ENCODE measurements at regions not wholly inside any gene's neighbourhood (a gene's known extent, or its start where the extent isn't known, plus 50 kb on each side); places are given as distances from the start of the nearest gene placed in this dataset.

DNA sequence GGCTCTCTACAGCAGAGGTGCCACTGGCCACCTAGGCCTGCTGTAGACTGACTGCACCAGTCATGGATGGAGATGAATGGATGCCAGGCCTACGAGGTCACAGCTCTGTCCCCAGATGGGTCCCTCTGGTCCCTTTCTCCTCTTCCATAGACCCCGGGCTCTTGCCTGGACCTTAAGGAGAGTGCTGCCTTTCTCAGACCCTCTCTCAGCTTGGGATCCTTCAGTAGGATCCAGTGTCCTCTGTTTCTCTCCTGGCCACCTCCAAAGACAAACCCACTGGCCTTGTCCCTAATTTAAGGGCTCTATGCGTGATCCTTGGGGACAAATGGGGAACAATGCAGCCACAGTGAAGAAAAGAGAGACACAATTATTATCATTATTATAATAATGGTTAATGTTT is 189.3 kb upstream of the C16orf82 start:
- DNase-seq (ENCODE audit: low read depth): no peak

DNA sequence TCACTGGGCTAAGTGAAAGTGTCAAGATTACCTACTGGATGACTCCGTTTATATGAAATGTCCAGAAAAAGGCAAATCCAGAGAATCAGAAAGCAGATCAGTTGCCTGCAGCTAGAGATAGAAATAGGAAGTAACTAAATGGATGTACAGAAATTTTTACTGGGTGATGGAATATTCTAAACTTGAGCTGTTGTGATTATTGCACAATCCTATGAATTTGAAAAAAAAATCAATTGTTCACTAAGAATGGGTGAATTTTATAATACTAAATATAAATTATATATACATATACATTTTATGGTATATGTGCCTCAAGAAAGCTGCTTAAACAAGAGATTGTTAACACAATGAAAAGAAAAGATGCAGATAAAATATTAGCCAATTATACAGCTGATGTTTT is 181.1 kb upstream of the C16orf82 start:
- DNase-seq (ENCODE audit: low read depth): no peak

DNA sequence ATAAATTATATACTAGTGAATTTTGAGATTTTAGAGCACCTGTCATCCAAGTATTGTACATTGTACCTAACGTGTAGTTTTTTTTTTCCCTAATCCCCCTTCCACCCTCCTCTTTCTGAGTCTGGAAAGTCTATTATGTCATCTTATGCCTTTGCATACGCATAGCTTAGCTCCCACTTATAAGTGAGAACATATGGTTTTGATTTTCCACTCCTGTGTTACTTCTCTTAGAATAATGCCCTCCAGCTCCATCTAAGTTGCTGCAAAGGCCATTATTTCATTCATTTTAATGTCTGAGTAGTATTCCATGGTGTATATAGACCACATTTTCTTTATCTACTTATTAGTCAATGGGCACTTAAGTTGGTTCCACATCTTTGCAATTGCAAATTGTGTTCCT is 177.0 kb upstream of the C16orf82 start:
- no peak for DNase-seq (ENCODE audit: low read depth)

- no peak for DNase-seq (ENCODE audit: low read depth)
Observed at GRCh38 chr16:26898200-26898599, 168.5 kb upstream of the C16orf82 start.

DNA sequence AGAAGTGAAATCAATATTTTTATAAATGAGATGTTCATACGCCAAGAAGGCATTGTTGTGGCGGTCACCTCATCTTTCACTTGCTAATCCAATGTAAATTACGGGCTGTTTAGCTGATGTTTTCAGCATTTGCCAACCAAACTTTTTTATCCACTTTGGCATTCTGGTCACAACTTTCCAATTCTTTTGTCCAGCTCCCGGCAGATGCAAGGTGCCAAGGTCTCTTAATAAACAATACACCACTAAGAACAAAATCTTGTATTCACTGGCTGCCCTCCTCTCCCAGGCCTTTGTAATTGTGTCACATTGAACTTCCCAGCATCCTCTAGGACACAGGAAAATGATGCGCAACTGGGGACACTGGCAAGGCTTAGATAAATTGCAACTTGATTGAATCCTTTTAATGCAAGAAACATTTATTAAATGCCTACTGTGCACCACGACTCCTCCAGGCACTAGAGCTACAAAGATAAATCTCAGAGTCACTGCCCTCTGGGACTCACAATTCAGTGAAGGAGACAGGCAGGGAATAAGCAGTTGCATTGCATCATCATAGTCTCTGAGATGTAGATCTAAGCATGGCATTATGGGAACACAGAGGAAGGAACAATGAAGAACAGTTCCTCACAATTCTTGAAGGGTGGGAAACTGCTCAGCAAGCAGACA is 165.4 kb upstream of the C16orf82 start:
- DNase-seq (ENCODE audit: low read depth): no peak

DNA sequence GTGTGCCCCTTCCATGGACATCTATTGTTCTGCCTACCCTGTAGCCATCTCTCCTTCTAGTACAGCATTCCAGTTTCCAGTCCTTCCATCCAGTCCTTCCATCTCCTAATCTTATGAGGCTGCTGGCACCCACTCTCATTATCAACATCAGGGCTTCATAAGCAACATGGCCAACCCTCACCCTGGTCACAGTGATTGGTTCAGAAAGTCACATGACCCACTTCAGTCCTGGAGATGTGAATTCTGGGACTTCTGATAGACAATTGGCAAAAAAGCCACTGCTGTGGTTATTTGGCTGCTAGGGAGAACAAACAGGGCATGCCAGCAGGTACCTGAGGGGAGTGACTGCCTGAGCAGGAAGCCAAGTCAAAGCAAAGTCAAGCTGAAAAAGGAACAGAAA is 164.7 kb upstream of the C16orf82 start:
- no peak for DNase-seq (ENCODE audit: low read depth)

- DNase-seq (ENCODE audit: low read depth): peak; percentile 33
Observed at GRCh38 chr16:26905336-26905735, 161.4 kb upstream of the C16orf82 start.

DNA sequence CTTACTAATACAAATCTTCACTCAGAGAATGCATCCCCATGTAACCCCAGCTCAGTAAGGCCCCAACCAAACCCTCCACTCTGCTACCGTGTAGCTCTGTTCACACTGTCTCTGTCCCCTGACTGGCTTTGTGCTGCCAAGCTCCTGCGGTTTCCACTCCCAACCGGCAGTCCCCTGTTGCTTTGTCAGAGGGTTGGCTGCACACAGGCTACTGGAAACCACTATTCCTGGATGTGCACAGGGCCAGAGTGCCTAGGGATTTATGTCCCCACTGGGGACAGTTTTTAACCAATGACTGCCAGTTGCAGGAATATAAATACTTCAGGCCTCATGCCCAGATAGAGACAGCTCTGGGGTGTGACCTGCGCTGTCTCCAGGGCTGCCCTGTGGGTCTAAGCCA is 157.1 kb upstream of the C16orf82 start:
- DNase-seq (ENCODE audit: low read depth): no peak

DNA sequence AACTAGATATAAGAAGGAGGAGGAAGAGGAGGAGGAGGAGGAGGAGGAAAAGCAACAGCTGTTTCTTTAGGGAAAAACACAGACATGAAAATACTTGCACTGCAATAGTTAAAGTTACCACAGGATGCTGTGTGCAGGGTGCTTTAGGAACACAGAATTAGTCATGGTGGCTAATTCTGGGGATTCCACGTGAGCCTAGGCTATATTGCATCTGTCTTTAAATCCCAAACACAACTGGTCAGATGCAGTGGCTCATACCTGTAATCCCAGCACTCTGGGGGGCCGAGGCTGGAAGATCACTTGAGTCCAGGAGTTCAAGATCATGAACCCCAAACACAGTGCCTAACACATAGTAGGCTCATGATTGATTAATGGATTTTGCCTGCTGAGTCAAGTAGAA is 155.3 kb upstream of the C16orf82 start:
- DNase-seq (ENCODE audit: low read depth): no peak

GRCh38 chr16:26913851-26914250 is 152.9 kb upstream of the C16orf82 start:
- no peak for DNase-seq (ENCODE audit: low read depth)

GRCh38 chr16:26930786-26931581 is 135.7 kb upstream of the C16orf82 start:
- no peak for DNase-seq (ENCODE audit: low read depth)

- no peak for DNase-seq (ENCODE audit: low read depth)
Observed at GRCh38 chr16:26950636-26951035, 116.1 kb upstream of the C16orf82 start.

DNA sequence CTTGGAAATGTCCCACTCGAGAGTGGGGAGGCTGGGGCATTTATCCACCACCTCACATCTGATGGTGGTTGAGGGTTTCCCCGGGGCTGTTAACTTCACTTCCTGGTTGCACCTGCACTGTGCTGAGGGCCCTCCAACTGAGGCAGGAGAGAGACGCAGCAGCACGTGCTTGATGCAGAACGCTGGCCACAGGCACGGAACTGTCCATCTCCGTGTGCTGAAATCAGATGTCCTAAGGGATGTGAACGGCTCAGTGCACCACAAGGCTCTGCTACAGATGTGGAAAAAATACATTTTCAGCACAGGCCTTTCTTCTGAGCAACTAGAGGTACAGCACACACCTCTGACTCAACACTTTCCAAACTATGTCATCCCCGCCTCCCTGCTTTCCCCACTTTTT is 114.8 kb upstream of the C16orf82 start:
- DNase-seq (ENCODE audit: low read depth): peak; percentile 9

DNA sequence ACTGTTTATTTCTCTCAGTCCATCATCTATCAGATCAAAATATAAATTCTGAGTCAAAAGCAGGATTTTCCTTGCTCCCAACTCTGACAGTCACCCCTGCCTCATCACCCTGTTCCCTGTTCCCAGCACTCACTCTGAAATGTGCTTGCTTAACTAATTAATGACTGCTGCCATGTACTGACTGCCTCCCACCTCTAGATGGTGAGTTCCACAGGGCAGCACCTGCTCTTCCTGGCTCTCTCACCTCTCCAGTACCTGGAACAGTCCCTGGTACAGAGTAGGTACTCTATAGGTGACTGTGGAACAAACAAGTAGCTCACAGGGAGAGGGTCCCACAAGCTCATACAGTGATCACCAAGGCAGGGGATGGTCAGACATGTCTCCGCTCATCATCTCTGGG is 114.3 kb upstream of the C16orf82 start:
- no peak for DNase-seq (ENCODE audit: low read depth)

- DNase-seq (ENCODE audit: low read depth): no peak
Observed at GRCh38 chr16:26957283-26957859, 109.4 kb upstream of the C16orf82 start.

DNA sequence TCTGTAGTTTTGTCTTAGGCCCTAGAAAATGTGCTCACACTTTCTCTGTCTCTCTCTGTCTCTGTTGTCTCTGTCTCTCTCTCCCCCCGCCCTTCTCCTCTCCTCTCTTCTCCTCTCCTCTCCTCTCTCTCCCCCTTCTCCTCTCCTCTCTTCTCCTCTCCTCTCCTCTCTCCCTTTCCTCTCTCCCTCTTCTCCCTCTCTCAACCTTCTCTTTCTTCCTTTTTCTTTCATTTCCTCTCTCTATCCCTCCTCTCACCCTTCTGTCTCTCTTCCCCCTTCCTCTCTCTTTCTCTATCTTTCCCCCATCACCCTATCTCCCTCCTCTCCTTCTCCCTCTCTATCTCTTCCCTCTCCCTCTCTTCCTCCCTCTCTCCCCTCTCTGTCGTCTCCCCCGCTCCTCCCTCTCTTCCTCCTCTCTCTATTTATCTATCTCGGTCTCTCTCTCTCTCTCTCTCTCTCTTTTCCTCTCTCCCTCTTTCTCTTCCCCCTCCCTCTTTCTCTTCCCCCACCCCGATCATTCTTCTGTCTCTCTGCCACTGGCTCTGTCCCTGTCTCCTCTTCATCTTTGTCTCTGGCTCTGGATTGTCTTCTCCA is 107.2 kb upstream of the C16orf82 start:
- no peak for DNase-seq (ENCODE audit: low read depth)

DNA sequence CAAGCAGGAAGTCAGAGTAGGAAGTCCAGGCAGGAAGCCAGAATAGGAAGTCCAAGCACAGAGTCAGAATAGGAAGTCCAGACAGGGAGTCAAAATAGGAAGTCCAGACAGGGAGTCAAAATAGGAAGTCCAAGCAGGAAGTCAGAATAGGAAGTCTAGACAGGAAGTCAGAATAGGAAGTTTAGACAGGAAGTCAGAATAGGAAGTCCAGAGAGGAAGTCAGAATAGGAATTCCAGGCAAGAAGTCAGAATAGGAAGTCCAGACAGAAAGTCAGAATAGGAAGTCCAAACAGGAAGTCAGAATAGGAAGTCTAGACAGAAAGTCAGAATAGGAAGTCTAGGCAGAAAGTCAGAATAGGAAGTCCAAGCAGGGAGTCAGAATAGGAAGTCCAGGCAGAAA is 105.3 kb upstream of the C16orf82 start:
- DNase-seq (ENCODE audit: low read depth): no peak

- peak; percentile 10 for DNase-seq (ENCODE audit: low read depth)
Observed at GRCh38 chr16:26963109-26963508, 103.6 kb upstream of the C16orf82 start.

GRCh38 chr16:26969589-26970231 is 97.0 kb upstream of the C16orf82 start:
- DNase-seq (ENCODE audit: low read depth): no peak

DNA sequence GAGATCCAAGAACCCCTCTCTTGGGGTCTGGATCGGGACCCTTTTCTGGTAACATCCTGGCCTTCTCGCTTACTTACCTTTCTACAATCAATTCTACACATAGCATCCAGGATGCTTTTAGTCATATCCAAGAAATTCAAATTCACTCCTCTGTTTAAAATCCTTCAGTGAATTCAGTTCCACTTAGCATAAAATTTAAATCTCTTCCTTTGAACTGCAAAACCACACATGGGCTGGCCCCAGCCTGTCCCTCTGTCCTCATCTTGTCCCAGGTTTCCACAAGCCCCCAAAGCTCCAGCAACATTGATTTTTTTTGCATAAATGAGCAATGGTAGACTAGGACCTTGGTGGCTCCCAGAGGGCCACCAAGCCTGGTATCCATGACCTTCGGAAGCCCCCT is 96.4 kb upstream of the C16orf82 start:
- no peak for DNase-seq (ENCODE audit: low read depth)

DNA sequence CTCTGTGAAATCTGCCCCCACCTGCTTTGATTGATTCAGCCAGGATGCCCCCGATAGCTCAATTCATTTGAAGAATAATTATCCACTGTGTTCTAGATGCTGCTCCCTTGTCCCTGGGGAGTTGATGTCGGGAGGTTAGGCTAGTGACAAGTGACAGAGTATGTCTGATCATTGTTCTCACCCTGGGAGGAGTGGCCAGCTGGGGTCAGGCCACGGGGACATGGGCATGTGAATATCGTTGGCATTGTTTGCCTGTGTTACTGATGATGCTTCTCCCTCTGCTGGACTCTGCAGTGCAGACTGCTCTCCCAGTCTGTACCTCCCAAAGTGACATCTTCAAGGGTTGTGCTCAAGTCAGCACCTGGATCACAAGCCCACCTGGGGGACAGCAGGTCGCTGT is 89.9 kb upstream of the C16orf82 start:
- no peak for DNase-seq (ENCODE audit: low read depth)

DNA sequence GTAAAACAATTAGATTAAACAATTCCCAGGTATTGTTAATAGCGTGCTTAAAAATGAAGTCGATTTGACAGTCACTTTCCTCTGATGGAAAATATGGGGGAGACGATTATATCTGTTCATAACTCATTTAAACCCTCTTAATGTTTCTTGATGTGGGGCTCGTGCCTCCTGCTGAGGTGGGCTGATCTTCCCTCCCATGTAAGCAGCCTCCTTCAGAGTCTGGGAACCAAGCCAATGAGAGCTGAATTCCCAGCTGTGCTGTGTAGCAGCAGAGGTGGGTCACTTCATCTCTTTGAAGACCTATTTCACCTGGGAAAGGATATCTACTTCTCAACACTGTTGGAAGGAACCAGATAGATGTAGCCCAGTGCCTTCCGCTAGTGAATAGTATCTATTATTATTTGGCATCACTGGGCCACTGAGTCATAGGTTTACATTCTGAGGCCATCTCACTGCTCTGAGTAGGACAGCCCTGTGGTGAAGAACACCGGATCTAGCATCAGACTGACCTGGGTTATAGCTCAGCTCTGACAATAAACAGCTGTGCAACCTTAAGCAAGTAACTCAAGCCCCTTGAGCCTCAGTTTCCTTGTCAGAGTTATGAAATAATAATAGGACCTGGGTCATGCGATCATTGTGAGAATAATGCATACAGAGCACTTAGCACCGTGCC is 85.3 kb upstream of the C16orf82 start:
- DNase-seq (ENCODE audit: low read depth): peak; percentile 80
